ENCODE measurements at regions not wholly inside any gene's neighbourhood (a gene's known extent, or its start where the extent isn't known, plus 50 kb on each side); places are given as distances from the start of the nearest gene placed in this dataset.

DNA sequence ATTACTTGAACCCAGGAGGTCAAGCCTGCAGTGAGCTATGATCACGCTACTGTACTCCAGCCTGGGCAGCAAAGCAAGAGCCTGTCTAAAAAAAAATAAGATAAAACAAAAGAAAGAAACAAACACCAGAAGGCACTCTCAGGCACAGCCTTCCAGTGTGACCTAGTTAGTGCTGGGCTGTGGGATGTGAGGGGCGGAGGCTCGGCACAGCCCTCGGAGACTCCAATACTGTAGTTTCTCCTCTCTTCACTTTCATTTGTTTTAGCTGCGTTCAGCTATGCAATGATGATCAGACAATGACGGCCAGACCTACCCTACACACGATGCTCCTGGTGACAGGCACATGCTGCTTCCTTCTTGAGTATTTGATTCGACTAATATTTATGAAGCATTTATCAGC is 127.7 kb downstream of the SOCS6 start:
- no peak for DNase-seq (ENCODE audit: low read depth)
- TF ChIP-seq, protein P1, sequence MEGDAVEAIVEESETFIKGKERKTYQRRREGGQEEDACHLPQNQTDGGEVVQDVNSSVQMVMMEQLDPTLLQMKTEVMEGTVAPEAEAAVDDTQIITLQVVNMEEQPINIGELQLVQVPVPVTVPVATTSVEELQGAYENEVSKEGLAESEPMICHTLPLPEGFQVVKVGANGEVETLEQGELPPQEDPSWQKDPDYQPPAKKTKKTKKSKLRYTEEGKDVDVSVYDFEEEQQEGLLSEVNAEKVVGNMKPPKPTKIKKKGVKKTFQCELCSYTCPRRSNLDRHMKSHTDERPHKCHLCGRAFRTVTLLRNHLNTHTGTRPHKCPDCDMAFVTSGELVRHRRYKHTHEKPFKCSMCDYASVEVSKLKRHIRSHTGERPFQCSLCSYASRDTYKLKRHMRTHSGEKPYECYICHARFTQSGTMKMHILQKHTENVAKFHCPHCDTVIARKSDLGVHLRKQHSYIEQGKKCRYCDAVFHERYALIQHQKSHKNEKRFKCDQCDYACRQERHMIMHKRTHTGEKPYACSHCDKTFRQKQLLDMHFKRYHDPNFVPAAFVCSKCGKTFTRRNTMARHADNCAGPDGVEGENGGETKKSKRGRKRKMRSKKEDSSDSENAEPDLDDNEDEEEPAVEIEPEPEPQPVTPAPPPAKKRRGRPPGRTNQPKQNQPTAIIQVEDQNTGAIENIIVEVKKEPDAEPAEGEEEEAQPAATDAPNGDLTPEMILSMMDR (IDR thresholded peaks at IDR 0.05; ENCODE audit: control insufficient read depth, insufficient read depth, low read depth, low read length, missing control alignments), result no peak
- H3K4me3 ChIP-seq (ENCODE audit: control insufficient read depth, low read depth, low read length), result no peak overlapping the region

DNA sequence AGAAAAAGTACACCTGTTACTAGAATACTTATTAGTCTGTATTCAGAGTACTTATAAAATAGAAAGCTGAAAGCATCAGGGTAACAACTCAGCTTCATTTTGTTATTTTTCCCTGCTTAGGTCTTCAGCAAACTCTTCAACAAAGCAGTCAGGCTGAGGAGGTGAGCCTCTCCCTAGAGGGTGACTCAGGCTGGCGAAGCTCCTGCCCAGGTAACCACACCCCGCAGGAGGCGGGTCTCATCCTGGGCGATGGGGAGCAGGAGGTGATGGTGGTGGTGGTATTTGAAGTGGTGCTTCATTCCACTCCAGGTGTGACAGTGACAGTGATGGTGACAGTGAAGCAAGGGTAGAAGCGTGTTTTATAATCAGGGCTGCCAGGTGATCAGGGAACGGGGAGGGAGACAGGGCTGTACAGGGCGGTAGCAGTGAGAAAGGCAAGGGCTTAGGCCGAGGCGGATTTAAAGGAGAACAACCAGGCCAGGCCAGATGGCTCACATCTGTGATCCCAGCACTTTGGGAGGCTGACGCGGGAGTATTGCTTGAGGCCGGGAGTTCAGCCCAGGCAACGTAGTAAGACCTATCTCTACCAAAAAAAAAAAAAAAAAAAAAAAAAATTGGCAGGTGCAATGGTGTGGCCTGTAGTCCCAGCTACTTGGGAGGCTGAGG is 127.1 kb downstream of the SOCS6 start:
- no peak for DNase-seq (ENCODE audit: low read depth)
- TF ChIP-seq, protein P1 (IDR thresholded peaks at IDR 0.05; ENCODE audit: control insufficient read depth, insufficient read depth, low read depth, low read length, missing control alignments), result no peak
- H3K4me3 ChIP-seq (ENCODE audit: control insufficient read depth, low read depth, low read length), result no peak overlapping the region

DNA sequence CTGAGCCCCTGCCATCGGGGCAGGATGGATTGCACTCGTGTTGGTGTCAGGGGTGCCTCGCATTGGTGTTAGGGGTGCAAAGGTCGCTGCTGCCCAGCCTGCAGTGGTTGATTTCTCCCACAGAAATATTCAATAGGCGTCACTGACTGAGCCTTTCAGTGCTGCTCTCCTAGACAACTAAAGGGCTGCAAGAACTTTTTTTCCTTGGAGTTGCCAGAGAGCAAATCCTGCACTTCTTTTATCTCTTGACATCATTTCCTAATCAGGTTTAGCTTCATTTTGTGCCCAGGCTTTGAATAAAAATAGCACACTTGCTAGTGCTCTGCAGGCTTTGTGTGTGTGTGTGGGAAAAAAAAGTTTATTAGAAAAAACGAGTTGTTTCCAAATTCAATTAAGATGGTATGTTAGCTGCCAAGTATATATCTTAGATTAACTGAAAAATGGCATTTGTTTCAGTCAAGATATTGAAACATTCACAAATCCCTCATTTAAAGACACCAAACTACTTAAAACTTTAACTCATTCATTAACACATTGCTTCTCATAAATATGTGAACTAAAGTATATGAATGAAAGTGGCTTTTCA is 125.6 kb downstream of the SOCS6 start:
- H3K4me3 ChIP-seq (ENCODE audit: control insufficient read depth, low read depth, low read length), result no peak overlapping the region
- no peak for DNase-seq (ENCODE audit: low read depth)
- TF ChIP-seq, protein P1 (IDR thresholded peaks at IDR 0.05; ENCODE audit: control insufficient read depth, insufficient read depth, low read depth, low read length, missing control alignments), result no peak

DNA sequence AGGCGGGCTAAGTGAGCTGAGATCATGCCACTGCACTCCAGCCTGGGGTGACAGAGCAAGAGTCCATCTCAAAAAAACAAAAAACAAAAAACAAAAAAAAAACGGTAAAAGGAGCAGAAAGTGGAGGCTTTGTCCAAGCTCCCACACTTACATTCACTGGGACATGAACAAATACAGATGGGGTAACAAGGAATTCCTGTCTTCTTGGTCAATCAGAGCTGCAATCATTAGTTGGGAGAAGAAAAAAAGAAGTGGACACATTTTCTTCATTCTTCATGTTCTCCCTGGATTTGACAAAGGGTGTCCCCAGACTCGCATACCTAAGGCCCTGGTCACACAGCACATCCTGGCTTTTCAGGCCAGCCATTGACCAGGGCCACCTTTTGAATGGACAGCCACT is 124.6 kb downstream of the SOCS6 start:
- no peak for DNase-seq (ENCODE audit: low read depth)
- TF ChIP-seq, protein P1 (IDR thresholded peaks at IDR 0.05; ENCODE audit: control insufficient read depth, insufficient read depth, low read depth, low read length, missing control alignments), result no peak
- no peak overlapping the region for H3K4me3 ChIP-seq (ENCODE audit: control insufficient read depth, low read depth, low read length)

DNA sequence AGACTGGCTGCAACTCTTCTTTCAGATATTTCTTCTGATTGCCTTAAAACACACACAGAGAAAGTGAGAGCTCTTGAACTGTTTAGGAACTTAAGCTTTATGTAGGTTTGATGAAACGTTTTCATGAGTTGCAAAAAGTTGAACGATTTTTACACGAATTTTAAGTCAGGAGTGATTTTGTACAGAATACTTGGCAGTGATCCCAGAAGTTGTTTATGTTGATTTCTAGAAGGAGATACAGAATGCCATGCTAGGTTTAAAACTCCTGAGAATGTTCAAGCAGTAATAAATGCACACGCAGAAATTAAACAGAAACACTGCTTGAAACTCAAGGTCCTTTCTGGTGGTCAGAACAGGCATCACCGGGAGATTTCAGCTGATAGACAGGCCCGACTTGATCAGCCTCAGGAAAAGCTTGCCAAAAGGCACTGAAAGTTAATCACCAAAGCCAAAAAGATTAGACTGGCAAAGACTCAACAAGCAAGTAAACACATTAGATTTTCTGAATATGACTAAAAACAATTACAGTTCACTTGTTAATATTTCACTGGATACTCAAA is 123.1 kb downstream of the SOCS6 start:
- no peak for DNase-seq (ENCODE audit: low read depth)
- TF ChIP-seq, protein P1 (IDR thresholded peaks at IDR 0.05; ENCODE audit: control insufficient read depth, insufficient read depth, low read depth, low read length, missing control alignments), result no peak
- no peak overlapping the region for H3K4me3 ChIP-seq (ENCODE audit: control insufficient read depth, low read depth, low read length)

DNA sequence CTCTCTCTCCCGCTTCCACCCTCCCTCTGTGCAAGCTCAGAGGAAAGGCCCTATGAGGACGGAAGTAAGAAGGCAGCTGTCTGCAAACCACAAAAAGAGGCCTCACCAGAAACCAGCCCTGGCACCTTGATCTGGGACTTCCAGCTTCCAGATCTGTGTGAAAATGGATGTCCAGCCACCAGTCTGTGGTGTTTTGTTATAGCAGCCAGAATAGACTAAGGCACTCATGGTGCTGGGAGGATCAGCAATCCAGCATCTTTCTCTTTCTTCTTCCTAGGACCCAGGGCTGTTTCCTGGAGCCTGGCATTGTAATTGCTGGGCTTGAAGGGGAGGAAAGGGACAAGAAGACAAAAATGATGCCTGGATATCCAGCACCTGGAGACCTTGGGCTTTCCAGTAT is 122.5 kb downstream of the SOCS6 start:
- no peak for DNase-seq (ENCODE audit: low read depth)
- H3K4me3 ChIP-seq (ENCODE audit: control insufficient read depth, low read depth, low read length), result no peak overlapping the region
- TF ChIP-seq, protein P1 (IDR thresholded peaks at IDR 0.05; ENCODE audit: control insufficient read depth, insufficient read depth, low read depth, low read length, missing control alignments), result no peak
